ENCODE measurements at regions not wholly inside any gene's neighbourhood (a gene's known extent, or its start where the extent isn't known, plus 50 kb on each side); places are given as distances from the start of the nearest gene placed in this dataset.

- H3K4me1 ChIP-seq (ENCODE audit: control insufficient read depth in 1 of 2, insufficient read depth in 2 of 2, low read depth in 1 of 2, low read length in 1 of 2), result no peaks in the 10 kb centered on the region
- H3K27ac ChIP-seq (ENCODE audit: low read depth in 2 of 2, low read length in 1 of 2), result no peak overlapping the region
- no peaks in the 10 kb centered on the region for H3F3A ChIP-seq (replicated peaks; ENCODE audit: insufficient read depth)
- H3K36me3 ChIP-seq (replicated peaks in 1 of 2; ENCODE audit: control insufficient read depth in 1 of 2, insufficient read depth in 2 of 2, low read length in 1 of 2), result no peaks in the 10 kb centered on the region
- H2AFZ ChIP-seq (ENCODE audit: low read depth), result no peak overlapping the region
- no peak for DNase-seq
- TF ChIP-seq EZH2phosphoT487 (IDR thresholded peaks at IDR 0.05; ENCODE audit: borderline replicate concordance, low read depth) (no peak), RFX5 (IDR thresholded peaks at IDR 0.05; ENCODE audit: low read length) (no peak), RAD21 (IDR thresholded peaks at IDR 0.05; ENCODE audit: low read length) (no peak), MXI1 (IDR thresholded peaks at IDR 0.05; ENCODE audit: low read depth, low read length) (no peak), USF2 (IDR thresholded peaks at IDR 0.05; ENCODE audit: borderline replicate concordance, low read depth, low read length) (no peak)
- no peaks in the 10 kb centered on the region for H3K9me2 ChIP-seq
- H3K4me2 ChIP-seq, result no peak overlapping the region
- CTCF ChIA-PET, result no interaction called here
- H3K79me2 ChIP-seq (ENCODE audit: insufficient read depth), result no peaks in the 10 kb centered on the region
- H3K4me3 ChIP-seq (ENCODE audit: low read depth in 2 of 2, low read length in 1 of 2), result no peak overlapping the region
- H3K9me3 ChIP-seq, result no peaks in the 10 kb centered on the region
- H3K9ac ChIP-seq, result no peak overlapping the region
- POLR2A ChIA-PET, result no interaction called here
- 47% methylated on average over 2 of the region's 2 CpGs for whole genome bisulfite sequencing (ENCODE audit: low lambda C conversion rate)
- H3K27me3 ChIP-seq (ENCODE audit: insufficient read depth), result no peaks in the 10 kb centered on the region
- H4K20me1 ChIP-seq (ENCODE audit: insufficient read depth), result no peaks in the 10 kb centered on the region
Observed at GRCh38 chr9:26504057-26504456, 388.5 kb downstream of the CAAP1 start.

DNA sequence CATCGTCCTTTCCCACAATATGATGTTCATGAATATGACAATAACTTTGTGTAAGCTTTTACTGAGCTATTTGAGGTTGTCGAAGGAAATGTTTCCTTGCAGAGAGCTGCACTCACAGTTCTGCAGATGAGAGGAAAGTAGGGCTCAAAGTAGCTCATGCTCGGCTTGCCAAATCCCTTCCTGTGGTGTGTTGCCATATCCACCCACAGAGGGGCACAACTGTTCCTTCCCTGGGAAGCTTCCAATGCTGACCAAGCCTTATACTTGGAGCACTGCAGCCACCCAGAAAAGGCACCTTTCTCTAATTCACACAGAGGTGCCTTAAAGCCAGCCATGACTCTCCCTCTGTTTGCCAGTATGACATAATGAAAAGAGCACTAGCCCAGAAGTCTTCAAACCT, 390.3 kb downstream of the CAAP1 start:
- no peak for TF ChIP-seq EP300 (IDR thresholded peaks at IDR 0.05; ENCODE audit: borderline replicate concordance in 1 of 2, low read depth in 1 of 2, low read length in 1 of 2)
- TF ChIP-seq MAX (IDR thresholded peaks at IDR 0.05; ENCODE audit: low read depth), result no peak
- TF ChIP-seq JUND (IDR thresholded peaks at IDR 0.05), result no peak
- TF ChIP-seq TCF12 (IDR thresholded peaks at IDR 0.05), result no peak
- no peak for TF ChIP-seq CHD2 (IDR thresholded peaks at IDR 0.05; ENCODE audit: low read length, partially characterized antibody)
- no peak for TF ChIP-seq NRF1 (IDR thresholded peaks at IDR 0.05; ENCODE audit: low read depth, low read length)
- TF ChIP-seq TAF1 (IDR thresholded peaks at IDR 0.05; ENCODE audit: borderline replicate concordance, low read depth, low read length), result no peak
- TF ChIP-seq ELF1 (IDR thresholded peaks at IDR 0.05), result no peak
- TF ChIP-seq FOXJ3 (CRISPR knock-in tag; IDR thresholded peaks at IDR 0.05), result no peak
- TF ChIP-seq TEAD4 (IDR thresholded peaks at IDR 0.05; ENCODE audit: borderline replicate concordance, insufficient read depth), result no peak
- TF ChIP-seq MXI1 (IDR thresholded peaks at IDR 0.05; ENCODE audit: low read depth, low read length), result no peak
- TF ChIP-seq, protein P1, sequence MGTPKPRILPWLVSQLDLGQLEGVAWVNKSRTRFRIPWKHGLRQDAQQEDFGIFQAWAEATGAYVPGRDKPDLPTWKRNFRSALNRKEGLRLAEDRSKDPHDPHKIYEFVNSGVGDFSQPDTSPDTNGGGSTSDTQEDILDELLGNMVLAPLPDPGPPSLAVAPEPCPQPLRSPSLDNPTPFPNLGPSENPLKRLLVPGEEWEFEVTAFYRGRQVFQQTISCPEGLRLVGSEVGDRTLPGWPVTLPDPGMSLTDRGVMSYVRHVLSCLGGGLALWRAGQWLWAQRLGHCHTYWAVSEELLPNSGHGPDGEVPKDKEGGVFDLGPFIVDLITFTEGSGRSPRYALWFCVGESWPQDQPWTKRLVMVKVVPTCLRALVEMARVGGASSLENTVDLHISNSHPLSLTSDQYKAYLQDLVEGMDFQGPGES (IDR thresholded peaks at IDR 0.05; ENCODE audit: low read depth, low read length), result no peak
- Histone ChIP-seq H4K20me1 (ENCODE audit: insufficient read depth) (no peaks in the 10 kb centered on the region), H3K4me3 (ENCODE audit: low read depth in 2 of 2, low read length in 1 of 2) (no peak overlapping the region), H3K9me2 (no peaks in the 10 kb centered on the region), H3K9me3 (no peaks in the 10 kb centered on the region), H3K27me3 (ENCODE audit: insufficient read depth) (no peaks in the 10 kb centered on the region), H3K9ac (no peak overlapping the region), H3F3A (replicated peaks; ENCODE audit: insufficient read depth) (no peaks in the 10 kb centered on the region), H3K27ac (ENCODE audit: low read depth in 2 of 2, low read length in 1 of 2) (no peak overlapping the region), H3K36me3 (replicated peaks in 1 of 2; ENCODE audit: control insufficient read depth in 1 of 2, insufficient read depth in 2 of 2, low read length in 1 of 2) (no peaks in the 10 kb centered on the region), H3K4me1 (ENCODE audit: control insufficient read depth in 1 of 2, insufficient read depth in 2 of 2, low read depth in 1 of 2, low read length in 1 of 2) (no peaks in the 10 kb centered on the region), H2AFZ (ENCODE audit: low read depth) (no peak overlapping the region; the same call in 1 of the 2 replicates), H3K4me2 (no peak overlapping the region), H3K79me2 (ENCODE audit: insufficient read depth) (no peaks in the 10 kb centered on the region)
- ChIA-PET POLR2A (no interaction called here), CTCF (interaction anchor here (1.5 kb wide), 1 partner anchor 154 kb away, joined by 4 read pairs; no protein-coding TSS in a partner anchor)
- 37% methylated on average over 3 of the region's 3 CpGs for WGBS (ENCODE audit: low lambda C conversion rate)
- no peak for DNase-seq

Data from SK-N-SH (cell line).